ENCODE measurements at regions not wholly inside any gene's neighbourhood (a gene's known extent, or its start where the extent isn't known, plus 50 kb on each side); places are given as distances from the start of the nearest gene placed in this dataset.

DNA sequence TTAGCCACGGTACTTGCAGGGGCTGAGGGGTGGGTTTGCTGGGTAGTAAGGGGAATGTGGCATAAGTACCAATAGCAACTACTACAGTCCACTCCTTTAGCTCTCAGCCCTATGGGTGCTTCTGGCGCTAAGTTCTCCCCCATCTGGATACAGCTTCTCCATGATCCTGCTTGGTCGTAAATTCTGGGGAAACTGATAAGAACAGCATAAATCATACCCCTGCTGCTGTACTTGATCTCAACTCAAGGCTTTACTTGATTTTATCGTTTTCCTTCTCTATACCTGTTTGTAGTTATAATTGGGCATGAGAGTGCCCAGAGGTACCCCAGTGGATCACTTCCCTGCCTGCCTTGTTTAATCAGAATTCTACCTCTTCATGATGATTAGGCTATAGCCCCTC lies 331.4 kb downstream of the PMP22 start:
- TF ChIP-seq, protein P1, sequence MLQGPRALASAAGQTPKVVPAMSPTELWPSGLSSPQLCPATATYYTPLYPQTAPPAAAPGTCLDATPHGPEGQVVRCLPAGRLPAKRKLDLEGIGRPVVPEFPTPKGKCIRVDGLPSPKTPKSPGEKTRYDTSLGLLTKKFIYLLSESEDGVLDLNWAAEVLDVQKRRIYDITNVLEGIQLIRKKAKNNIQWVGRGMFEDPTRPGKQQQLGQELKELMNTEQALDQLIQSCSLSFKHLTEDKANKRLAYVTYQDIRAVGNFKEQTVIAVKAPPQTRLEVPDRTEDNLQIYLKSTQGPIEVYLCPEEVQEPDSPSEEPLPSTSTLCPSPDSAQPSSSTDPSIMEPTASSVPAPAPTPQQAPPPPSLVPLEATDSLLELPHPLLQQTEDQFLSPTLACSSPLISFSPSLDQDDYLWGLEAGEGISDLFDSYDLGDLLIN (CRISPR knock-in tag; IDR thresholded peaks at IDR 0.05; ENCODE audit: borderline replicate concordance): no peak
- no peak for TF ChIP-seq MXD3 (CRISPR knock-in tag; IDR thresholded peaks at IDR 0.05)
- no peak for TF ChIP-seq SPEN (CRISPR knock-in tag; IDR thresholded peaks at IDR 0.05; ENCODE audit: low read depth)
- no peak for TF ChIP-seq KMT2A (CRISPR knock-in tag; IDR thresholded peaks at IDR 0.05)
- no peak for TF ChIP-seq MIER2 (CRISPR knock-in tag; IDR thresholded peaks at IDR 0.05)
- no peak for TF ChIP-seq POLR2A (IDR thresholded peaks at IDR 0.05; ENCODE audit: insufficient read depth in 1 of 2, low read depth in 2 of 2, low read length in 2 of 2)
- TF ChIP-seq THAP11 (CRISPR knock-in tag; IDR thresholded peaks at IDR 0.05): no peak
- TF ChIP-seq ZBTB46 (CRISPR knock-in tag; IDR thresholded peaks at IDR 0.05; ENCODE audit: borderline replicate concordance): no peak
- TF ChIP-seq ZNF33B (CRISPR knock-in tag; IDR thresholded peaks at IDR 0.05): no peak
- Histone ChIP-seq H3K4me1 (ENCODE audit: insufficient read depth, low read length) (no peaks in the 10 kb centered on the region), H4K20me1 (ENCODE audit: insufficient read depth, low read length) (no peaks in the 10 kb centered on the region), H3K4me3 (replicated peaks in 1 of 3; ENCODE audit: insufficient read depth in 1 of 3, low read depth in 2 of 3, low read length in 3 of 3) (no peak overlapping the region), H3K27ac (ENCODE audit: extremely low read length, insufficient read depth, low read length) (no peak overlapping the region), H3K9ac (ENCODE audit: insufficient read depth, low read depth, low read length) (no peak overlapping the region), H3K4me2 (ENCODE audit: low read depth, low read length) (no peak overlapping the region), H3K9me3 (ENCODE audit: low read length) (no peaks in the 10 kb centered on the region), H3K79me2 (ENCODE audit: insufficient read depth, low read length) (no peaks in the 10 kb centered on the region), H3K27me3 (ENCODE audit: control insufficient read depth in 1 of 2, insufficient read depth in 2 of 2, low read length in 2 of 2) (no peaks in the 10 kb centered on the region), H2AFZ (ENCODE audit: low read length) (no peak overlapping the region), H3K36me3 (replicated peaks in 1 of 2; ENCODE audit: control insufficient read depth in 1 of 2, insufficient read depth in 2 of 2, low read length in 2 of 2) (no peaks in the 10 kb centered on the region)
- BruUV-seq (replicated peaks): no TSS peak
- DNase-seq (ENCODE audit: low spot score) (no peak), FAIRE-seq (no peak), ATAC-seq (no peak)
- ChIA-PET POLR2A (no interaction called here), CTCF (ENCODE audit: low intra/inter-chr PET ratio, low total read pairs) (no interaction called here)
- WGBS (ENCODE audit: low lambda C conversion rate): 29% methylated on average over 3 of the region's 4 CpGs
- intact Hi-C loops (cut with micrococcal nuclease; ENCODE audit: unreplicated experiment) (no loop called here), in situ Hi-C loops (cut with HindIII; ENCODE audit: extremely low pct_ligation_motif_present, low pct_unique_long_range_greater_than_20kb) (loop anchor here (25.0 kb wide), 1 partner anchor 671 kb away; no protein-coding TSS in a partner anchor)

Data from HepG2 (cell line).